ENCODE measurements at regions not wholly inside any gene's neighbourhood (a gene's known extent, or its start where the extent isn't known, plus 50 kb on each side); places are given as distances from the start of the nearest gene placed in this dataset.
"Not testable (repeated sequence)": the region's sequence is repeated elsewhere in the genome, so short reads cannot be mapped to it uniquely, and the experiment has no call there.

DNA sequence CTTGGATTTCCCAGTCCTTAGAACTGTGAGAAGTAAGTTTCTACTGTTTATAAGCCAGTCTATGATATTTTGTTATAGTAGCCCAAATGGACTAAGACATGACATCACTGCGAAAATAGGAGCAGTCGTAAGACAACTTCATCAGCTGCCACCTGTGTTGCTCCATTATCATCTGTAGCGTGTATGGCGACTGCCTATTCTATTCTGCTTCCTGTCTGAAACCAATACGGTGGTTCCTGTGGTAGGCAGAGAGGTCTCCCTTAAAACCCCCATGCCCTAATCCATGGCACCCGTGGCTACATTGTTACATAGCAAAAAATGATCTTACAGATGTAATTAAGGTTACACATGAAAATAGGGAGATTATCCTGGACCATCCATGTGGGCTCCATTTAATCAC is 105.4 kb upstream of the FAT1 start:
- POLR2A ChIA-PET: interaction anchor here (1.0 kb wide), 1 partner anchor 22 kb away, joined by 3 read pairs; no protein-coding TSS in a partner anchor
- TF ChIP-seq SP1 (IDR thresholded peaks at IDR 0.05) (no peak), FOXM1 (IDR thresholded peaks at IDR 0.05; ENCODE audit: borderline replicate concordance) (no peak), BHLHE40 (IDR thresholded peaks at IDR 0.05; ENCODE audit: borderline replicate concordance) (no peak), SUZ12 (IDR thresholded peaks at IDR 0.05) (no peak), L3MBTL2 (conservative IDR thresholded peaks at IDR 0.05) (no peak)
- no peak for DNase-seq (ENCODE audit: extremely low spot score)
- CTCF ChIA-PET: interaction anchor here (0.6 kb wide), 1 partner anchor 10 kb away, joined by 3 read pairs; no protein-coding TSS in a partner anchor

DNA sequence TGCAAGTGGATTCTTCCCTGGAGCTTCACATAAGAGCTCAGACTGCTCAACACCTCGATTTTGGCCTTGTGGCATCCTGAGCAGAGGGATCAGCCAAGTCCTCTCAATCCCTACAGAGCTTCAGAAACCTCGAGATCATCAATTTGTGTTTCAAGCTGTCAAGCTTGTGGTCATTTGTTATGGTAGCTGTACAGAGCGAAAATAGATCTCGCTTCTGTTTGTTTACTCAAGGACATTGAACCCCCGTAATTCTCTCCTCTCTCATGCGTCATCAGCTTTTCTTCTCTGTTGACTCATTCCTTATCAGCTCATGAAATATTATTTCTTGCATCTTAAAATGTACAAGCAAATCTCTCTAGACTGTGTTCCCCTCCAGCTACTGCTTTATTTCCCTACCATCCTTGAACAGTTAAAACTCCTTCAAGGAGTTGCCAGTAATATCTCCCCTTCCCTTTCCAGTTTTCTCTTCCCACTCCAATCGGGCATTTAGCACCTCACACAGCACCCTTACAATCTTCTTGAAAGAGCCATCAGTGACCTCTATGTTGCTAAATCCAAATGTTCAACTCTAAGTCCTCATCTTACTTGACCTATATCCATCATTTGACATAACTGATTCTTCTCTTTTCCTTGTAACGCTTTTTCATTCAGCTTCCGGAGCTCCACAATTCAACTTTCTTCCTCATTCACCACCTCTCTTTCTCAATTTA is 106.2 kb upstream of the FAT1 start:
- DNase-seq (ENCODE audit: extremely low spot score): no peak
- no peak for TF ChIP-seq NFRKB (IDR thresholded peaks at IDR 0.05)
- TF ChIP-seq HDGF (IDR thresholded peaks at IDR 0.05; ENCODE audit: borderline replicate concordance): no peak
- TF ChIP-seq FOXM1 (IDR thresholded peaks at IDR 0.05; ENCODE audit: borderline replicate concordance): no peak
- no peak for TF ChIP-seq ELF4 (IDR thresholded peaks at IDR 0.05)
- TF ChIP-seq BHLHE40 (IDR thresholded peaks at IDR 0.05; ENCODE audit: borderline replicate concordance): no peak
- no peak for TF ChIP-seq SP1 (IDR thresholded peaks at IDR 0.05)
- TF ChIP-seq ARNT (IDR thresholded peaks at IDR 0.05): no peak
- no peak for TF ChIP-seq SUZ12 (IDR thresholded peaks at IDR 0.05)
- TF ChIP-seq TARDBP (IDR thresholded peaks at IDR 0.05): no peak
- TF ChIP-seq, protein P1, sequence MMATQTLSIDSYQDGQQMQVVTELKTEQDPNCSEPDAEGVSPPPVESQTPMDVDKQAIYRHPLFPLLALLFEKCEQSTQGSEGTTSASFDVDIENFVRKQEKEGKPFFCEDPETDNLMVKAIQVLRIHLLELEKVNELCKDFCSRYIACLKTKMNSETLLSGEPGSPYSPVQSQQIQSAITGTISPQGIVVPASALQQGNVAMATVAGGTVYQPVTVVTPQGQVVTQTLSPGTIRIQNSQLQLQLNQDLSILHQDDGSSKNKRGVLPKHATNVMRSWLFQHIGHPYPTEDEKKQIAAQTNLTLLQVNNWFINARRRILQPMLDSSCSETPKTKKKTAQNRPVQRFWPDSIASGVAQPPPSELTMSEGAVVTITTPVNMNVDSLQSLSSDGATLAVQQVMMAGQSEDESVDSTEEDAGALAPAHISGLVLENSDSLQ (IDR thresholded peaks at IDR 0.05): no peak; the same call in 1 of the 2 replicates
- TF ChIP-seq ZNF384 (IDR thresholded peaks at IDR 0.05): no peak
- no peak for TF ChIP-seq L3MBTL2 (conservative IDR thresholded peaks at IDR 0.05)
- TF ChIP-seq LEF1 (IDR thresholded peaks at IDR 0.05; ENCODE audit: borderline replicate concordance): no peak
- TF ChIP-seq CTBP1 (IDR thresholded peaks at IDR 0.05; ENCODE audit: borderline replicate concordance): no peak; the same call in 1 of the 2 replicates
- no peak for TF ChIP-seq FOXK2 (IDR thresholded peaks at IDR 0.05)
- TF ChIP-seq FOXA1 (IDR thresholded peaks at IDR 0.05): no peak
- ChIA-PET CTCF (interaction anchor here (0.7 kb wide), 1 partner anchor 128 kb away, joined by 3 read pairs; no protein-coding TSS in a partner anchor), POLR2A (interaction anchor here (1.0 kb wide), 2 partner anchors 23 to 103 kb away, joined by 3 read pairs; no protein-coding TSS in a partner anchor)

DNA sequence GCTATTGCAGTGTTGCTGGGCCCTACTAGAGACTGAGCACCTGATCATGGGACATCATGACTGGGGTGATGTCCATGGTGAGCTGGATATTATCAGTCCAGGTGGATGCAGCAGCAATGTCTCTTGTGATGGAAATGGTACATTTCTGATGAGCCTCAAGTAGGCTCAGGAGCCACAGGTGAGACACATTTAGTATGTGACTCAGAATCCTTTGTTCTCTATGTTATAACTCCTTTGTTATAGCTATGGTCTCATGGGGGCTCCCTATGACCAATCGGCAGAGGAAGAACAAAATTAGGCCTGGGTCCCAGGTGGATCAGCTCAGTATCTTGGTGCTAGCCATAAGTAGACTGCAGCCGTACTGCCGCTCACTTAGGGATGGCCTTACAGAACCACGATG is 107.9 kb upstream of the FAT1 start:
- DNase-seq (ENCODE audit: extremely low spot score): no peak
- POLR2A ChIA-PET: interaction anchor here (1.5 kb wide), 1 partner anchor 12 kb away, joined by 3 read pairs; no protein-coding TSS in a partner anchor
- TF ChIP-seq, protein P1 (IDR thresholded peaks at IDR 0.05): no peak
- no peak for TF ChIP-seq NFRKB (IDR thresholded peaks at IDR 0.05)

DNA sequence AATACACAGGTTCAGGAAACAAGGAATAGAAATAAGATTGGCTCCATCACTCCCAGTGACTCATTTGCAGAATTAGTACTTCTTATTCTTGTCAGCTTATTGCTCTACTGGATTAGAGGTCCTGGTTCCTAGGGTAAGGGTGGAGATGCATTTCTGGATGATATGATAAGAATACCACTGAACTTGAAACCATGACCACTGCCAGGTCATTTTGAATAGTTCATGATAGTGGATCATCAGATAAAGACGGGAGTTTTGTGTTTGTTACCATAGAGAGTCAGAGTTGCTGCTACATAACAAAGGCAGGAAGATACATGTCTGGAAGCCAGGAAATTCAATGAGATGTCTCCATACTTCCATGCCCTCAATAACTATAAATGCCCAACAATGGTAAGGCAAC is 109.2 kb upstream of the FAT1 start:
- DNase-seq (ENCODE audit: extremely low spot score): no peak
- ChIA-PET POLR2A (no interaction called here), CTCF (no interaction called here)
- TF ChIP-seq SP1 (IDR thresholded peaks at IDR 0.05) (no peak), FOXK2 (IDR thresholded peaks at IDR 0.05) (no peak), SUZ12 (IDR thresholded peaks at IDR 0.05) (no peak), CTBP1 (IDR thresholded peaks at IDR 0.05; ENCODE audit: borderline replicate concordance) (no peak), ARNT (IDR thresholded peaks at IDR 0.05) (no peak), FOXM1 (IDR thresholded peaks at IDR 0.05; ENCODE audit: borderline replicate concordance) (no peak), L3MBTL2 (conservative IDR thresholded peaks at IDR 0.05) (no peak), LEF1 (IDR thresholded peaks at IDR 0.05; ENCODE audit: borderline replicate concordance) (no peak), FOXA1 (IDR thresholded peaks at IDR 0.05) (no peak), TARDBP (IDR thresholded peaks at IDR 0.05) (no peak), HDGF (IDR thresholded peaks at IDR 0.05; ENCODE audit: borderline replicate concordance) (no peak), NFRKB (IDR thresholded peaks at IDR 0.05) (no peak), ELF4 (IDR thresholded peaks at IDR 0.05) (no peak), BHLHE40 (IDR thresholded peaks at IDR 0.05; ENCODE audit: borderline replicate concordance) (no peak)
- TF ChIP-seq, protein P1 (IDR thresholded peaks at IDR 0.05): no peak

More for the DNA sequence above, 107.9 kb upstream of the FAT1 start:
- CTCF ChIA-PET: no interaction called here

DNA sequence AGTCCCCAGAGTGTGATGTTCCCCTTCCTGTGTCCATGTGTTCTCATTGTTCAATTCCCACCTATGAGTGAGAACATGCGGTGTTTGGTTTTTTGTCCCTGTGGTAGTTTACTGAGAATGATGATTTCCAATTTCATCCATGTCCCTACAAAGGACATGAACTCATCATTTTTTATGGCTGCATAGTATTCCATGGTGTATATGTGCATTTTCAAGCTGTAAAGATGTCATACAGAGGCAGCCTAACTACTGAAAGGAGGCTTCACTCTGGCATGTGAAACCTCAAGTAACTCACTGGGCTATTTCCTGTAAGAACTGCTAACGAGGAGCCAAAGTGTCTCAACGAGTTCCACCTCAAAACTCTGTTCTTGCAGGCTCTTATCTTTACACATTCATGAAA is 113.8 kb upstream of the FAT1 start:
- CTCF ChIA-PET; POLR2A ChIA-PET; DNase-seq (ENCODE audit: extremely low spot score): not testable (repeated sequence)

DNA sequence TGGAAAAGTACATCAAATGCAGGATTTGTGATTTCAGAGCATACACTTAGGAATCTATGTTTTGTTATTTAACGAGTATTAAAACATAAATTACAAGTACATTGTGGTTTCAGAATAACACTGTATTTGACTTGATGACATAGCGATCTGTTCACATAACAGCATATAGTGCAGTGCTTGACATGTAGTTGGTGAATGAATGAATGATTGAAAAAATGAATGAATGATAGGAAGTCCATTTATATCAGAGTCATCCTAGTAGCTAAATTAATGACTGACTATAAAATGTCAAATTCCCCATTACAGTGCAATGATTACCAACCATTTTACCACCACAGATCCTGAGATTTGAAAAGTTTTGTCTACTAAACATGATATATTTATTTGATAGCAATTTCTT is 114.6 kb upstream of the FAT1 start:
- TF ChIP-seq ELF4 (IDR thresholded peaks at IDR 0.05) (no peak), BHLHE40 (IDR thresholded peaks at IDR 0.05; ENCODE audit: borderline replicate concordance) (no peak), FOXA1 (IDR thresholded peaks at IDR 0.05) (no peak), NFRKB (IDR thresholded peaks at IDR 0.05) (no peak), FOXK2 (IDR thresholded peaks at IDR 0.05) (no peak), SUZ12 (IDR thresholded peaks at IDR 0.05) (no peak), ZNF384 (IDR thresholded peaks at IDR 0.05) (no peak), L3MBTL2 (conservative IDR thresholded peaks at IDR 0.05) (no peak), TARDBP (IDR thresholded peaks at IDR 0.05) (no peak)
- TF ChIP-seq, protein P1 (IDR thresholded peaks at IDR 0.05): no peak
- POLR2A ChIA-PET: no interaction called here
- CTCF ChIA-PET: no interaction called here
- DNase-seq (ENCODE audit: extremely low spot score): no peak
